ENCODE measurements at regions not wholly inside any gene's neighbourhood (a gene's known extent, or its start where the extent isn't known, plus 50 kb on each side); places are given as distances from the start of the nearest gene placed in this dataset.

DNA sequence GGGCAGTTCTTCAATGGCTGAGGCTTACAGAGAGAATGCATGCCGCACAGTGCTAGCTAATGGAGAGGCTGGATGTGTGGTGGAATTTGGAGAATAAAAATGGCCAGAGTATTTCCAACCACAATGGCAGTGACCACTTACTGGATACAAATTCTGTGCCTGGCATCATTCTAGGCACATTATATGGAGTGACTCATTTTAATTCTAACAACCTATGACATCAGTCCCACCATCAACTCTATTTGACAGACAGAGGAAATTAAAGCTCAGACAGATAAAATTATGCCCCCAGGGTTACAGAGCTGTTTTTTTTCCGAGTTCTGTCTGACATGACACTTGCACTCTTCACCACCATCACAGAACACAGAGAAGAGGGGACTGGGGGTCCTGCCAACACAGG, 105.6 kb upstream of the IL12B start:
- no peaks in the 10 kb centered on the region for H3K4me1 ChIP-seq (ENCODE audit: control insufficient read depth in 4 of 4, insufficient read depth in 4 of 4, low read length in 3 of 4)
- 73% methylated on average over 2 of the region's 2 CpGs for WGBS

DNA sequence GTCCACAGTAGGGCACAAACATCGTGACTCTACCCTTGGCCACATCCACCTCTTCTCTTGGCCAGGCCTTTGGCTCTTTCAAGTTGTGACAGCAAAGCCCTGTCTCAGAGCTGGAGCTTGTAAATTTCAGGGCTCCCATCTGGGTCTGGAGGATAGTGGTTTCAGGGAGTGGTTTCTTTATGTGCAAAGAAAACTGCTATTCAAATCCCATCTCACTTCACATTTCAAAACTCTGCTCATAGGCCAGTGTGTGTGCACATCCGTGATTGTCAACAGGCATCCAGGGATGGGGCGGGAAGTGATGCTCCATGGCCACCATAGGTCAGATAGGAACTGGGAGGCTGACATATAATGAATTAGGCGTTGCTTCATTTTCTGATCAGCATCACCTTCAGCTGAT, 107.8 kb upstream of the IL12B start:
- Histone ChIP-seq H3K4me3 (ENCODE audit: low read depth in 1 of 3, low read length in 3 of 3) (no peak overlapping the region), H3K9ac (ENCODE audit: low read depth in 1 of 2, low read length in 2 of 2) (no peak overlapping the region), H3K9me3 (ENCODE audit: control insufficient read depth in 4 of 4, low read length in 3 of 4) (no peaks in the 10 kb centered on the region), H3K4me1 (ENCODE audit: control insufficient read depth in 4 of 4, insufficient read depth in 4 of 4, low read length in 3 of 4) (no peaks in the 10 kb centered on the region), H3K36me3 (ENCODE audit: control insufficient read depth in 4 of 4, insufficient read depth in 3 of 4, low read depth in 1 of 4, low read length in 3 of 4) (no peaks in the 10 kb centered on the region), H3K27ac (ENCODE audit: low read depth in 1 of 2, low read length in 2 of 2) (no peak overlapping the region), H3K27me3 (ENCODE audit: control insufficient read depth in 4 of 4, insufficient read depth in 4 of 4, low read length in 3 of 4) (no peaks in the 10 kb centered on the region)
- no peak for DNase-seq (ENCODE audit: low spot score)
- 57% methylated on average over 4 of the region's 4 CpGs for WGBS
- no peak for TF ChIP-seq EGR1 (IDR thresholded peaks at IDR 0.05; ENCODE audit: low read depth in 2 of 2)
- no peak for TF ChIP-seq FOXA1 (IDR thresholded peaks at IDR 0.05)
- no peak for TF ChIP-seq SP1 (IDR thresholded peaks at IDR 0.05)
- TF ChIP-seq, protein P1, sequence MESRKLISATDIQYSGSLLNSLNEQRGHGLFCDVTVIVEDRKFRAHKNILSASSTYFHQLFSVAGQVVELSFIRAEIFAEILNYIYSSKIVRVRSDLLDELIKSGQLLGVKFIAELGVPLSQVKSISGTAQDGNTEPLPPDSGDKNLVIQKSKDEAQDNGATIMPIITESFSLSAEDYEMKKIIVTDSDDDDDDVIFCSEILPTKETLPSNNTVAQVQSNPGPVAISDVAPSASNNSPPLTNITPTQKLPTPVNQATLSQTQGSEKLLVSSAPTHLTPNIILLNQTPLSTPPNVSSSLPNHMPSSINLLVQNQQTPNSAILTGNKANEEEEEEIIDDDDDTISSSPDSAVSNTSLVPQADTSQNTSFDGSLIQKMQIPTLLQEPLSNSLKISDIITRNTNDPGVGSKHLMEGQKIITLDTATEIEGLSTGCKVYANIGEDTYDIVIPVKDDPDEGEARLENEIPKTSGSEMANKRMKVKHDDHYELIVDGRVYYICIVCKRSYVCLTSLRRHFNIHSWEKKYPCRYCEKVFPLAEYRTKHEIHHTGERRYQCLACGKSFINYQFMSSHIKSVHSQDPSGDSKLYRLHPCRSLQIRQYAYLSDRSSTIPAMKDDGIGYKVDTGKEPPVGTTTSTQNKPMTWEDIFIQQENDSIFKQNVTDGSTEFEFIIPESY (IDR thresholded peaks at IDR 0.05), result no peak
- TF ChIP-seq, protein P2, sequence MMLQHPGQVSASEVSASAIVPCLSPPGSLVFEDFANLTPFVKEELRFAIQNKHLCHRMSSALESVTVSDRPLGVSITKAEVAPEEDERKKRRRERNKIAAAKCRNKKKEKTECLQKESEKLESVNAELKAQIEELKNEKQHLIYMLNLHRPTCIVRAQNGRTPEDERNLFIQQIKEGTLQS (IDR thresholded peaks at IDR 0.05), result no peak
- TF ChIP-seq, protein P3, sequence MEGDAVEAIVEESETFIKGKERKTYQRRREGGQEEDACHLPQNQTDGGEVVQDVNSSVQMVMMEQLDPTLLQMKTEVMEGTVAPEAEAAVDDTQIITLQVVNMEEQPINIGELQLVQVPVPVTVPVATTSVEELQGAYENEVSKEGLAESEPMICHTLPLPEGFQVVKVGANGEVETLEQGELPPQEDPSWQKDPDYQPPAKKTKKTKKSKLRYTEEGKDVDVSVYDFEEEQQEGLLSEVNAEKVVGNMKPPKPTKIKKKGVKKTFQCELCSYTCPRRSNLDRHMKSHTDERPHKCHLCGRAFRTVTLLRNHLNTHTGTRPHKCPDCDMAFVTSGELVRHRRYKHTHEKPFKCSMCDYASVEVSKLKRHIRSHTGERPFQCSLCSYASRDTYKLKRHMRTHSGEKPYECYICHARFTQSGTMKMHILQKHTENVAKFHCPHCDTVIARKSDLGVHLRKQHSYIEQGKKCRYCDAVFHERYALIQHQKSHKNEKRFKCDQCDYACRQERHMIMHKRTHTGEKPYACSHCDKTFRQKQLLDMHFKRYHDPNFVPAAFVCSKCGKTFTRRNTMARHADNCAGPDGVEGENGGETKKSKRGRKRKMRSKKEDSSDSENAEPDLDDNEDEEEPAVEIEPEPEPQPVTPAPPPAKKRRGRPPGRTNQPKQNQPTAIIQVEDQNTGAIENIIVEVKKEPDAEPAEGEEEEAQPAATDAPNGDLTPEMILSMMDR (IDR thresholded peaks at IDR 0.05; ENCODE audit: low read depth, low read length, missing input control), result no peak
- TF ChIP-seq RAD21 (IDR thresholded peaks at IDR 0.05), result no peak

More for the DNA sequence above, 105.6 kb upstream of the IL12B start:
- H3K9ac ChIP-seq (ENCODE audit: low read depth in 1 of 2, low read length in 2 of 2), result no peak overlapping the region
- H3K27me3 ChIP-seq (ENCODE audit: control insufficient read depth in 4 of 4, insufficient read depth in 4 of 4, low read length in 3 of 4), result no peaks in the 10 kb centered on the region
- DNase-seq (ENCODE audit: low spot score), result no peak
- H3K27ac ChIP-seq (ENCODE audit: low read depth in 1 of 2, low read length in 2 of 2), result no peak overlapping the region
- H3K4me3 ChIP-seq (ENCODE audit: low read depth in 1 of 3, low read length in 3 of 3), result no peak overlapping the region
- TF ChIP-seq, protein P4, sequence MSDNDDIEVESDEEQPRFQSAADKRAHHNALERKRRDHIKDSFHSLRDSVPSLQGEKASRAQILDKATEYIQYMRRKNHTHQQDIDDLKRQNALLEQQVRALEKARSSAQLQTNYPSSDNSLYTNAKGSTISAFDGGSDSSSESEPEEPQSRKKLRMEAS (IDR thresholded peaks at IDR 0.05), result no peak
- no peak for TF ChIP-seq NR2F2 (IDR thresholded peaks at IDR 0.05)
- no peak for TF ChIP-seq YY1 (IDR thresholded peaks at IDR 0.05)
- TF ChIP-seq, protein P3 (IDR thresholded peaks at IDR 0.05; ENCODE audit: low read depth, low read length, missing input control), result no peak
- TF ChIP-seq FOXA2 (IDR thresholded peaks at IDR 0.05), result no peak
- no peak for TF ChIP-seq TAF1 (conservative IDR thresholded peaks at IDR 0.05)
- no peak for TF ChIP-seq RXRA (IDR thresholded peaks at IDR 0.05)
- TF ChIP-seq SP1 (IDR thresholded peaks at IDR 0.05), result no peak
- TF ChIP-seq, protein P2 (IDR thresholded peaks at IDR 0.05), result no peak
- TF ChIP-seq HNF4A (conservative IDR thresholded peaks at IDR 0.05), result no peak
- TF ChIP-seq HNF4G (IDR thresholded peaks at IDR 0.05), result no peak
- no peak for TF ChIP-seq RAD21 (IDR thresholded peaks at IDR 0.05)
- TF ChIP-seq GABPA (IDR thresholded peaks at IDR 0.05 in 1 of 2, conservative IDR thresholded peaks at IDR 0.05 in 1 of 2), result no peak
- TF ChIP-seq, protein P5, sequence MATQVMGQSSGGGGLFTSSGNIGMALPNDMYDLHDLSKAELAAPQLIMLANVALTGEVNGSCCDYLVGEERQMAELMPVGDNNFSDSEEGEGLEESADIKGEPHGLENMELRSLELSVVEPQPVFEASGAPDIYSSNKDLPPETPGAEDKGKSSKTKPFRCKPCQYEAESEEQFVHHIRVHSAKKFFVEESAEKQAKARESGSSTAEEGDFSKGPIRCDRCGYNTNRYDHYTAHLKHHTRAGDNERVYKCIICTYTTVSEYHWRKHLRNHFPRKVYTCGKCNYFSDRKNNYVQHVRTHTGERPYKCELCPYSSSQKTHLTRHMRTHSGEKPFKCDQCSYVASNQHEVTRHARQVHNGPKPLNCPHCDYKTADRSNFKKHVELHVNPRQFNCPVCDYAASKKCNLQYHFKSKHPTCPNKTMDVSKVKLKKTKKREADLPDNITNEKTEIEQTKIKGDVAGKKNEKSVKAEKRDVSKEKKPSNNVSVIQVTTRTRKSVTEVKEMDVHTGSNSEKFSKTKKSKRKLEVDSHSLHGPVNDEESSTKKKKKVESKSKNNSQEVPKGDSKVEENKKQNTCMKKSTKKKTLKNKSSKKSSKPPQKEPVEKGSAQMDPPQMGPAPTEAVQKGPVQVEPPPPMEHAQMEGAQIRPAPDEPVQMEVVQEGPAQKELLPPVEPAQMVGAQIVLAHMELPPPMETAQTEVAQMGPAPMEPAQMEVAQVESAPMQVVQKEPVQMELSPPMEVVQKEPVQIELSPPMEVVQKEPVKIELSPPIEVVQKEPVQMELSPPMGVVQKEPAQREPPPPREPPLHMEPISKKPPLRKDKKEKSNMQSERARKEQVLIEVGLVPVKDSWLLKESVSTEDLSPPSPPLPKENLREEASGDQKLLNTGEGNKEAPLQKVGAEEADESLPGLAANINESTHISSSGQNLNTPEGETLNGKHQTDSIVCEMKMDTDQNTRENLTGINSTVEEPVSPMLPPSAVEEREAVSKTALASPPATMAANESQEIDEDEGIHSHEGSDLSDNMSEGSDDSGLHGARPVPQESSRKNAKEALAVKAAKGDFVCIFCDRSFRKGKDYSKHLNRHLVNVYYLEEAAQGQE (IDR thresholded peaks at IDR 0.05), result no peak
- TF ChIP-seq EGR1 (IDR thresholded peaks at IDR 0.05; ENCODE audit: low read depth in 2 of 2), result no peak
- TF ChIP-seq, protein P1 (IDR thresholded peaks at IDR 0.05), result no peak
- no peak for TF ChIP-seq FOXA1 (IDR thresholded peaks at IDR 0.05)
- no peak for TF ChIP-seq JUND (IDR thresholded peaks at IDR 0.05)
- H3K9me3 ChIP-seq (ENCODE audit: control insufficient read depth in 4 of 4, low read length in 3 of 4), result no peaks in the 10 kb centered on the region
- H3K36me3 ChIP-seq (ENCODE audit: control insufficient read depth in 4 of 4, insufficient read depth in 3 of 4, low read depth in 1 of 4, low read length in 3 of 4), result no peaks in the 10 kb centered on the region
